Smooth muscle cell (in vitro differentiated cells): ENCODE measurements at regions not wholly inside any gene's neighbourhood (a gene's known extent, or its start where the extent isn't known, plus 50 kb on each side); places are given as distances from the start of the nearest gene placed in this dataset.

ENCODE experiments used
- DNase-seq: peaks from one replicate; lab custom pipeline; 2025; ENCODE audit not compliant: unreplicated experiment; lab: John Stamatoyannopoulos, UW
- H2AFZ ChIP-seq: fragments of 200-600 bp; sonication (generic); 2 replicates; pipeline ENCODE4 v1.6.0; 2016; ENCODE audit warnings: antibody characterized with exemption, low read depth, mild to moderate bottlenecking
- H3F3A ChIP-seq: fragments of 200-600 bp; sonication (generic); 2 replicates; pipeline ENCODE4 v1.6.0; 2017; ENCODE audit warnings: antibody characterized with exemption, low read depth
- H3K27ac ChIP-seq: fragments of 200-600 bp; sonication (generic); 2 replicates; pipeline ENCODE4 v1.5.1; 2016; ENCODE audit warnings: low read depth, mild to moderate bottlenecking
- H3K27me3 ChIP-seq: fragments of 200-600 bp; sonication (generic); 2 replicates; pipeline ENCODE4 v1.6.1; 2016; ENCODE audit warnings: low read depth, mild to moderate bottlenecking
- H3K36me3 ChIP-seq: fragments of 200-600 bp; sonication (generic); 2 replicates; pipeline ENCODE4 v1.5.1; 2016; ENCODE audit warnings: low read depth
- H3K4me1 ChIP-seq: fragments of 200-600 bp; sonication (generic); 2 replicates; pipeline ENCODE4 v1.5.1; 2016; ENCODE audit warnings: low read depth
- H3K4me2 ChIP-seq: fragments of 200-600 bp; sonication (generic); 2 replicates; pipeline ENCODE4 v1.6.0; 2016; ENCODE audit warnings: mild to moderate bottlenecking
- H3K4me3 ChIP-seq: fragments of 200-600 bp; sonication (generic); 2 replicates; pipeline ENCODE4 v1.5.1; 2016; ENCODE audit warnings: mild to moderate bottlenecking
- H3K79me2 ChIP-seq: fragments of 200-600 bp; sonication (generic); 2 replicates; pipeline ENCODE4 v1.6.0; 2016; ENCODE audit warnings: low read depth, mild to moderate bottlenecking
- H3K9ac ChIP-seq: fragments of 200-600 bp; sonication (generic); 2 replicates; pipeline ENCODE4 v1.6.0; 2016; ENCODE audit warnings: low read depth
- H3K9me3 ChIP-seq: fragments of 200-600 bp; sonication (generic); replicated peaks from 2 replicates; pipeline ENCODE4 v1.5.1; 2016; ENCODE audit warnings: low read depth
- H4K20me1 ChIP-seq: fragments of 200-600 bp; sonication (generic); 2 replicates; pipeline ENCODE4 v1.6.0; 2016; ENCODE audit warnings: low read depth
- WGBS: methylation state at CpG from one replicate; pipeline ENCODE4 v1.1.7; 2016; ENCODE audit warnings: low lambda C conversion rate; 5-methylcytosine and 5-hydroxymethylcytosine counted together
- TF ChIP-seq, protein P1 (sequence below): fragments of 200-600 bp; sonication (generic); IDR thresholded peaks from 2 replicates; pipeline ENCODE4 v1.5.1; 2017; ENCODE audit warnings: borderline replicate concordance, mild to moderate bottlenecking, antibody characterized with exemption; ENCODE audit not compliant: insufficient read depth, poor library complexity, severe bottlenecking

DNA sequence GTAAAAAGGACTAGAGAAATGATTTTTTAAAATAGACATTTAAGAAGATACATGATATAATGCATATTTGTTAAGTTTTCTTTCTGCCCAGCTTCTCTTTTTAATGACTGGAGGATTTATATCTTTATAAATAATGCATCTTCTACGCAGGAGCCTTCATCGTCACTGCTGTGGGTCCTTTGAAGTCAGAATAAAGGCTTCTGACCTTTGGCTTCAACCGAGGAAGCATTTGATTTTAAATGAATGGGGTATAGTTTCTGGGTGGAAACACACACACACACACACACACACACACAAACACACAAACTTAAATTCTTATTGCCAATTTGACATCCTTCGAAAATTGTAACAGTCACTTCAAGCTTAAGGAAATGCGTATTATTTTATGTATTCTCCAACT lies 690.9 kb downstream of the BRINP3 start:
- Histone ChIP-seq H4K20me1 (no peaks in the 10 kb centered on the region), H2AFZ (no peak overlapping the region), H3F3A (no peaks in the 10 kb centered on the region), H3K27me3 (no peaks in the 10 kb centered on the region), H3K36me3 (no peaks in the 10 kb centered on the region), H3K4me2 (no peak overlapping the region), H3K27ac (no peak overlapping the region), H3K4me1 (no peaks in the 10 kb centered on the region), H3K9ac (no peak overlapping the region), H3K4me3 (no peak overlapping the region), H3K79me2 (no peaks in the 10 kb centered on the region), H3K9me3 (no peaks in the 10 kb centered on the region)
- TF ChIP-seq, protein P1, sequence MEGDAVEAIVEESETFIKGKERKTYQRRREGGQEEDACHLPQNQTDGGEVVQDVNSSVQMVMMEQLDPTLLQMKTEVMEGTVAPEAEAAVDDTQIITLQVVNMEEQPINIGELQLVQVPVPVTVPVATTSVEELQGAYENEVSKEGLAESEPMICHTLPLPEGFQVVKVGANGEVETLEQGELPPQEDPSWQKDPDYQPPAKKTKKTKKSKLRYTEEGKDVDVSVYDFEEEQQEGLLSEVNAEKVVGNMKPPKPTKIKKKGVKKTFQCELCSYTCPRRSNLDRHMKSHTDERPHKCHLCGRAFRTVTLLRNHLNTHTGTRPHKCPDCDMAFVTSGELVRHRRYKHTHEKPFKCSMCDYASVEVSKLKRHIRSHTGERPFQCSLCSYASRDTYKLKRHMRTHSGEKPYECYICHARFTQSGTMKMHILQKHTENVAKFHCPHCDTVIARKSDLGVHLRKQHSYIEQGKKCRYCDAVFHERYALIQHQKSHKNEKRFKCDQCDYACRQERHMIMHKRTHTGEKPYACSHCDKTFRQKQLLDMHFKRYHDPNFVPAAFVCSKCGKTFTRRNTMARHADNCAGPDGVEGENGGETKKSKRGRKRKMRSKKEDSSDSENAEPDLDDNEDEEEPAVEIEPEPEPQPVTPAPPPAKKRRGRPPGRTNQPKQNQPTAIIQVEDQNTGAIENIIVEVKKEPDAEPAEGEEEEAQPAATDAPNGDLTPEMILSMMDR = no peak
- DNase-seq = no peak
- 81% methylated on average over 5 of the region's 5 CpGs for WGBS

DNA sequence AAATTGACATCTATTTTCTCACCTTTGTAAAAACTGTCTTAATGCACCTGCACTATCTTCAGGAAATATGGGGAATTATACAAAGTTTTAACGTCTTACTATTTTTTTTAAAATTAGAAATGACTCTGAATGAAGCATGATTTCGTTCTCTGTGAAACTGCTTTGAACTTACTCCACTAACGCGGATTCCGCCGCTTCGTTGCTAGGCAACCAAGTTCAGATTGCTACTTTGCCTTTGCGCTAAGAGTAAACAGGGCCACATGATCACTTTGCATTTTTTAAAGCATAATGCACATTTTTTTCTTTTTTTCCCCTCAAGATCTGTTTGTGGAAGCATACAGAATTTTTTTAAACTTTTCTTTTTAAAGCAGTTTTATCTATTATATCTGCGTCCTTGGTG lies 690.5 kb downstream of the BRINP3 start:
- H3K36me3 ChIP-seq = no peaks in the 10 kb centered on the region
- no peak overlapping the region for H3K27ac ChIP-seq
- H3K9ac ChIP-seq = no peak overlapping the region
- no peaks in the 10 kb centered on the region for H3F3A ChIP-seq
- H3K4me3 ChIP-seq = no peak overlapping the region
- WGBS = 76% methylated on average over 9 of the region's 9 CpGs
- no peaks in the 10 kb centered on the region for H3K27me3 ChIP-seq
- H2AFZ ChIP-seq = no peak overlapping the region
- DNase-seq = no peak
- TF ChIP-seq, protein P1 = no peak
- H3K79me2 ChIP-seq = no peaks in the 10 kb centered on the region
- H3K4me1 ChIP-seq = no peaks in the 10 kb centered on the region
- no peak overlapping the region for H3K4me2 ChIP-seq
- H4K20me1 ChIP-seq = no peaks in the 10 kb centered on the region
- no peaks in the 10 kb centered on the region for H3K9me3 ChIP-seq

DNA sequence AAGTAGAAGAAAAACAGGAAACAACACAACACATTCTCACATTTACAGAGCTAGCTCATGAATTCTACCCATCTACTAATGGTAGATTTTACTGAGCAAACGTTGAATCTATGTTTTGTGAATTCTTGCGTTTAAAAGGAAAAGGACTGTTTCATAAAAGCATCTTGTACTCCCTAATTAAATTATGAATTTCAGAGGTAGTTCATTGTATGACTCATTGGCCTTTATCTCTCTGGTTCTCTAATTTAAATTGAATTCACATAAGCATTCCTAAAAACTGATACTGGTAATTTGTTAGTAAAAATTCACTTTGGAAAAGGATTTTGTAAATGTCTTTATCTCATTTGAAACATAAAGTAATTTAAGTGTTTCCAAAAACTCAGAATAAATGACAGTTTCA lies 687.3 kb downstream of the BRINP3 start:
- Histone ChIP-seq H3K27me3 (no peaks in the 10 kb centered on the region), H3K4me1 (no peaks in the 10 kb centered on the region), H3F3A (no peaks in the 10 kb centered on the region), H2AFZ (no peak overlapping the region), H4K20me1 (no peaks in the 10 kb centered on the region), H3K27ac (no peak overlapping the region), H3K4me2 (no peak overlapping the region), H3K9ac (no peak overlapping the region), H3K36me3 (no peaks in the 10 kb centered on the region), H3K9me3 (no peaks in the 10 kb centered on the region), H3K79me2 (no peaks in the 10 kb centered on the region), H3K4me3 (no peak overlapping the region)
- TF ChIP-seq, protein P1 = no peak
- DNase-seq = no peak
- 93% methylated on average over 2 of the region's 2 CpGs for WGBS

DNA sequence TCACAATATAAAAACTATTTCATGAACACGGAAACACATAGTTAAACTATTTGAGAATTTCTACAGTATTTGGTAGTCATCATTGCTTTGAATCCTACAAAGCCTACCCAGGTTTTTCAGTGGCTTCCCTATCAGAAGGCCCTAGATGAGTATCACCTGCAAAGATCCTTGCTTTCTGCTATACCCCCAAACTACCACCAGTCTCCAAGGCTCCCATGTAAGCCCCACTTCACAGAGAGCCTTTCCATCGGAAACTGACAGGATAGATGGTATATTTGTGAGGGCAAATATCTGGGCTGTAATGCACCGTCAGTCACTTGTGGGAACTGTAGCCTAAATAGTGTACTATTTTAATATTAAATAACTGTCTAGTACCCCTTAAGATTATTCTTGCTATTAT lies 674.3 kb downstream of the BRINP3 start:
- no peak overlapping the region for H3K4me3 ChIP-seq
- TF ChIP-seq, protein P1 = no peak
- no peaks in the 10 kb centered on the region for H3K27me3 ChIP-seq
- H4K20me1 ChIP-seq = no peaks in the 10 kb centered on the region
- H3K36me3 ChIP-seq = no peaks in the 10 kb centered on the region
- H3K4me2 ChIP-seq = no peak overlapping the region
- DNase-seq = no peak
- no peaks in the 10 kb centered on the region for H3K9me3 ChIP-seq
- H3K79me2 ChIP-seq = no peaks in the 10 kb centered on the region
- H2AFZ ChIP-seq = no peak overlapping the region
- H3K4me1 ChIP-seq = no peaks in the 10 kb centered on the region
- H3F3A ChIP-seq = no peaks in the 10 kb centered on the region
- no peak overlapping the region for H3K9ac ChIP-seq
- no peak overlapping the region for H3K27ac ChIP-seq
- WGBS = 41% methylated on average over 2 of the region's 3 CpGs
